ENCODE measurements at regions not wholly inside any gene's neighbourhood (a gene's known extent, or its start where the extent isn't known, plus 50 kb on each side); places are given as distances from the start of the nearest gene placed in this dataset.

DNA sequence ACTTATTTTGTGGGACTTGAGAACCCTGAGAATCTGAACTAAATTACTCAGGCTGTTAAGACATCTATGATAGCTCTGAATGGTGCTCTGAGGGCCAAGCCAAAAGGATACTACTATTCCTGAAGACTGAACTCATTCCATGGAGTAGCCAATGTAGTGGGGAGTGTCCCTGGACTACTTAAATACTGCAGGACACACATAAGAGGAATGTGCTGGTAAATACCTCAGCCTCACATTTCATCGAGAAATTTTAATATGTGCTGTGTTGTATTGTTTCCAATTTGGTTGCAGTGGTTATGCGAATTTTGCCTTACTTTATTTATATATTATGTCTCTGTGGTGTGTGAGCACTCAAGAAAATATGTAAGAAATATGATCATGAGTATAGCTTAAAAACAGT lies 264.4 kb upstream of the FIGN start:
- TF ChIP-seq POLR2A (IDR thresholded peaks at IDR 0.05) (no peak), EP300 (IDR thresholded peaks at IDR 0.05) (no peak), POLR2AphosphoS5 (IDR thresholded peaks at IDR 0.05) (no peak)
- TF ChIP-seq, protein P1, sequence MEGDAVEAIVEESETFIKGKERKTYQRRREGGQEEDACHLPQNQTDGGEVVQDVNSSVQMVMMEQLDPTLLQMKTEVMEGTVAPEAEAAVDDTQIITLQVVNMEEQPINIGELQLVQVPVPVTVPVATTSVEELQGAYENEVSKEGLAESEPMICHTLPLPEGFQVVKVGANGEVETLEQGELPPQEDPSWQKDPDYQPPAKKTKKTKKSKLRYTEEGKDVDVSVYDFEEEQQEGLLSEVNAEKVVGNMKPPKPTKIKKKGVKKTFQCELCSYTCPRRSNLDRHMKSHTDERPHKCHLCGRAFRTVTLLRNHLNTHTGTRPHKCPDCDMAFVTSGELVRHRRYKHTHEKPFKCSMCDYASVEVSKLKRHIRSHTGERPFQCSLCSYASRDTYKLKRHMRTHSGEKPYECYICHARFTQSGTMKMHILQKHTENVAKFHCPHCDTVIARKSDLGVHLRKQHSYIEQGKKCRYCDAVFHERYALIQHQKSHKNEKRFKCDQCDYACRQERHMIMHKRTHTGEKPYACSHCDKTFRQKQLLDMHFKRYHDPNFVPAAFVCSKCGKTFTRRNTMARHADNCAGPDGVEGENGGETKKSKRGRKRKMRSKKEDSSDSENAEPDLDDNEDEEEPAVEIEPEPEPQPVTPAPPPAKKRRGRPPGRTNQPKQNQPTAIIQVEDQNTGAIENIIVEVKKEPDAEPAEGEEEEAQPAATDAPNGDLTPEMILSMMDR (IDR thresholded peaks at IDR 0.05): no peak

All from suprapubic skin (tissue), 4 donors.